K562 (cell line): ENCODE measurements at regions not wholly inside any gene's neighbourhood (a gene's known extent, or its start where the extent isn't known, plus 50 kb on each side); places are given as distances from the start of the nearest gene placed in this dataset.

Experiments used
- ATAC-seq: fragments of 200-7000 bp; cut with Tn5 transposase; 3 replicates; pipeline ENCODE4 v1.9.1; 2020; ENCODE audit warnings: moderate library complexity
- BruUV-seq: library from RNA; stranded (reverse); fragments of 400-500 nt; replicated peaks from 2 replicates; lab custom pipeline; 2021; lab: Mats Ljungman, UMichigan
- CTCF ChIA-PET: fragments of 300-600 bp; formaldehyde crosslinking; extraction: SDS; loops from one replicate; lab custom pipeline; 2021; ENCODE audit warnings: low intra/inter-chr PET ratio; lab: Yijun Ruan, JAX
- POLR2A ChIA-PET: fragments of 300-600, 350-650 bp; sonication (Branson Sonifier 250); formaldehyde crosslinking; extraction: SDS; loops from one replicate; lab custom pipeline; 2021; ENCODE audit warnings: antibody characterized with exemption, inconsistent platforms; lab: Yijun Ruan, JAX
- DNase-seq, 4 experiments: peaks; one replicate each; pipeline versions ENCODE4 v3.0.0 to v3.0.0-alpha.2; 2011 to 2018; ENCODE audit warnings: low spot score in 3 of 4, mixed read lengths in 3 of 4; ENCODE audit errors: extremely low read depth in 1 of 4
- FAIRE-seq: peaks from 2 replicates; lab custom pipeline; 2011; peaks lifted over from hg19 to GRCh38; lab: Jason Lieb, UNC
- H2AFZ ChIP-seq: 2 replicates; pipeline ENCODE4 v1.6.0; 2011; ENCODE audit warnings: low read depth, low read length, control low read depth, inconsistent platforms
- H3K27ac ChIP-seq: fragments of 200-600 bp; 3 replicates; pipeline ENCODE4 v1.8.0; 2011; ENCODE audit warnings: low read depth, mild to moderate bottlenecking, control low read depth, inconsistent platforms, low read length, moderate library complexity, mixed read lengths; ENCODE audit errors: extremely low read depth
- H3K27me3 ChIP-seq, 2 experiments: fragments of 300-600 bp in 1 of 2; 2 replicates in 1 of 2; 3 replicates in 1 of 2; pipeline versions ENCODE4 v1.6.0 to v1.8.0; 2011; ENCODE audit warnings: inconsistent platforms in 2 of 2, low read length in 2 of 2, mild to moderate bottlenecking in 1 of 2, mixed read lengths in 1 of 2, moderate library complexity in 1 of 2; ENCODE audit not compliant: control insufficient read depth in 2 of 2, insufficient read depth in 2 of 2
- H3K36me3 ChIP-seq: fragments of 300-600 bp; 3 replicates; pipeline ENCODE4 v1.8.0; 2011; ENCODE audit warnings: mild to moderate bottlenecking, low read length, inconsistent platforms; ENCODE audit not compliant: control insufficient read depth, insufficient read depth
- H3K4me1 ChIP-seq, 2 experiments: fragments of 200-600 bp in 1 of 2; replicated peaks in 1 of 2; 2 replicates in 1 of 2; 3 replicates in 1 of 2; pipeline versions ENCODE4 v1.5.1 to v1.8.0; 2011; ENCODE audit warnings: inconsistent platforms in 2 of 2, low read length in 2 of 2, mild to moderate bottlenecking in 1 of 2, mixed read lengths in 1 of 2, moderate library complexity in 1 of 2; ENCODE audit not compliant: control insufficient read depth in 2 of 2, insufficient read depth in 2 of 2
- H3K4me2 ChIP-seq: 2 replicates; pipeline ENCODE4 v1.6.1; 2011; ENCODE audit warnings: low read length, control low read depth, inconsistent platforms, mixed read lengths; ENCODE audit not compliant: insufficient read depth
- H3K4me3 ChIP-seq: fragments of 200-600 bp; sonication (generic), shearing (Covaris generic); 2 replicates; pipeline ENCODE4 v1.5.1; 2016; ENCODE audit warnings: control low read depth, inconsistent platforms
- H3K79me2 ChIP-seq: fragments of 200-600 bp; 3 replicates; pipeline ENCODE4 v1.8.0; 2011; ENCODE audit warnings: low read length, inconsistent platforms; ENCODE audit not compliant: control insufficient read depth, insufficient read depth
- H3K9ac ChIP-seq, 2 experiments: 2 replicates each; pipeline versions ENCODE4 v1.6.0 to v1.6.1; 2011; ENCODE audit warnings: low read depth in 2 of 2, low read length in 2 of 2, control low read depth in 1 of 2, inconsistent platforms in 1 of 2, mild to moderate bottlenecking in 1 of 2, mixed read lengths in 1 of 2; ENCODE audit not compliant: insufficient read depth in 1 of 2
- H3K9me1 ChIP-seq: one replicate; pipeline ENCODE4 v1.6.0; 2011; ENCODE audit warnings: inconsistent platforms, mild to moderate bottlenecking, low read length, moderate library complexity; ENCODE audit not compliant: control insufficient read depth, insufficient read depth
- H3K9me3 ChIP-seq: replicated peaks from 2 replicates; pipeline ENCODE4 v1.5.1; 2011; ENCODE audit warnings: low read depth, low read length, inconsistent platforms; ENCODE audit not compliant: control insufficient read depth, insufficient read depth
- H4K20me1 ChIP-seq: replicated peaks from 2 replicates; pipeline ENCODE4 v1.6.1; 2011; ENCODE audit warnings: low read length, inconsistent platforms, mixed read lengths; ENCODE audit not compliant: control insufficient read depth, insufficient read depth
- BCOR ChIP-seq: fragments of 450-650 bp; IDR thresholded peaks from 2 replicates; pipeline ENCODE4 v1.6.1; 2016
- CSDE1 ChIP-seq, 2 experiments: fragments of 450-650 bp; IDR thresholded peaks; 2 replicates each; pipeline ENCODE4 v1.6.1; 2016; ENCODE audit warnings: mild to moderate bottlenecking in 1 of 2
- DLX4 ChIP-seq: fragments of 250-450 bp; sonication (Bioruptor Pico); IDR thresholded peaks from 2 replicates; pipeline ENCODE4 v1.6.1; 2021; ENCODE audit warnings: mild to moderate bottlenecking
- FOXK1 ChIP-seq: sonication (generic); formaldehyde crosslinking; IDR thresholded peaks from 2 replicates; pipeline ENCODE4 v1.8.0; 2022; ENCODE audit warnings: missing genetic modification reagents, mild to moderate bottlenecking, borderline replicate concordance
- GABPA ChIP-seq: fragments of 200-800 bp; sonication (Bioruptor generic); conservative IDR thresholded peaks from 2 replicates; pipeline ENCODE4 v1.6.1; 2016; ENCODE audit warnings: low read depth, missing genetic modification characterization, missing compliant biosample characterization
- NRF1 ChIP-seq, 2 experiments: fragments of 450-650 bp; IDR thresholded peaks in 1 of 2; conservative IDR thresholded peaks in 1 of 2; 2 replicates each; pipeline ENCODE4 v1.6.1; 2014; ENCODE audit warnings: mild to moderate bottlenecking in 2 of 2
- PRPF4 ChIP-seq: fragments of 200-400 bp; formaldehyde crosslinking; IDR thresholded peaks from one replicate; pipeline ENCODE4 v1.6.1; 2017; ENCODE audit warnings: low read length, low read depth, mild to moderate bottlenecking; ENCODE audit not compliant: insufficient read depth, poor library complexity, severe bottlenecking
- SNAPC5 ChIP-seq: fragments of 250-450 bp; sonication (Bioruptor Pico); IDR thresholded peaks from 2 replicates; pipeline ENCODE4 v1.8.0; 2021; ENCODE audit warnings: moderate library complexity, mild to moderate bottlenecking, inconsistent platforms
- ZNF696 ChIP-seq: fragments of 250-450 bp; sonication (Bioruptor Pico); conservative IDR thresholded peaks from 2 replicates; pipeline ENCODE4 v1.4.0; 2020; ENCODE audit warnings: mild to moderate bottlenecking, moderate library complexity
- WGBS: fragments of 100-300 bp; shearing (Covaris generic); methylation state at CpG from one replicate; pipeline ENCODE4 v1.1.6; 2016; ENCODE audit warnings: low coverage, mixed read lengths; ENCODE audit not compliant: insufficient coverage; ENCODE audit errors: missing lambda C conversion rate; 5-methylcytosine and 5-hydroxymethylcytosine counted together
- in situ Hi-C: fragments of 300-500 bp; cut with MboI; formaldehyde crosslinking; loops from 4 replicates; pipeline ENCODE4 v1.15.0; 2018; ENCODE audit warnings: inconsistent platforms, mixed read lengths
- intact Hi-C: fragments of 100-400 bp; cut with micrococcal nuclease; formaldehyde crosslinking; loops from 2 replicates; pipeline ENCODE4 v1.14.2; 2022
- TF ChIP-seq, protein P1 (sequence below): IDR thresholded peaks from 2 replicates; pipeline ENCODE4 v1.6.1; 2011; ENCODE audit not compliant: insufficient read length; ENCODE audit errors: extremely low read depth
- TF ChIP-seq, protein P2 (sequence below): IDR thresholded peaks from 2 replicates; pipeline ENCODE4 v1.6.1; 2012; ENCODE audit warnings: low read depth, low read length, improper control_type of control experiment, borderline replicate concordance
- TF ChIP-seq, protein P3 (sequence below): sonication (generic); formaldehyde crosslinking; IDR thresholded peaks from 2 replicates; pipeline ENCODE4 v1.8.1; 2022; ENCODE audit warnings: missing genetic modification reagents
- TF ChIP-seq, protein P4 (sequence below): fragments of 250-450 bp; sonication (Bioruptor Pico); IDR thresholded peaks from 2 replicates; pipeline ENCODE4 v1.9.0; 2021; ENCODE audit warnings: mild to moderate bottlenecking
- TF ChIP-seq, protein P5 (sequence below): fragments of 450-650 bp; IDR thresholded peaks from 2 replicates; pipeline ENCODE4 v1.6.1; 2017; ENCODE audit warnings: mild to moderate bottlenecking, moderate library complexity

- WGBS: 1% methylated on average over 5 of the region's 5 CpGs
- H3K79me2 ChIP-seq: no peaks in the 10 kb centered on the region
- H3K9me3 ChIP-seq: no peaks in the 10 kb centered on the region
- DNase-seq: no peak
- BruUV-seq: no TSS peak
- POLR2A ChIA-PET: no interaction called here
- no peak overlapping the region for H2AFZ ChIP-seq
- H3K27me3 ChIP-seq: no peaks in the 10 kb centered on the region
- CTCF ChIA-PET: no interaction called here
- no peak overlapping the region for H3K4me2 ChIP-seq
- H3K4me1 ChIP-seq: no peaks in the 10 kb centered on the region
- no peak overlapping the region for H3K4me3 ChIP-seq
- H3K9me1 ChIP-seq: no peaks in the 10 kb centered on the region
- FAIRE-seq: no peak
- intact Hi-C loops: loop anchor here (10.0 kb wide), 1 partner anchor 228 kb away; no protein-coding TSS in a partner anchor
- ATAC-seq: no peak
- no peak for TF ChIP-seq PRPF4
- TF ChIP-seq FOXK1 (CRISPR knock-in tag): no peak
- TF ChIP-seq, protein P1, sequence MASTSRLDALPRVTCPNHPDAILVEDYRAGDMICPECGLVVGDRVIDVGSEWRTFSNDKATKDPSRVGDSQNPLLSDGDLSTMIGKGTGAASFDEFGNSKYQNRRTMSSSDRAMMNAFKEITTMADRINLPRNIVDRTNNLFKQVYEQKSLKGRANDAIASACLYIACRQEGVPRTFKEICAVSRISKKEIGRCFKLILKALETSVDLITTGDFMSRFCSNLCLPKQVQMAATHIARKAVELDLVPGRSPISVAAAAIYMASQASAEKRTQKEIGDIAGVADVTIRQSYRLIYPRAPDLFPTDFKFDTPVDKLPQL: no peak
- TF ChIP-seq, protein P2, sequence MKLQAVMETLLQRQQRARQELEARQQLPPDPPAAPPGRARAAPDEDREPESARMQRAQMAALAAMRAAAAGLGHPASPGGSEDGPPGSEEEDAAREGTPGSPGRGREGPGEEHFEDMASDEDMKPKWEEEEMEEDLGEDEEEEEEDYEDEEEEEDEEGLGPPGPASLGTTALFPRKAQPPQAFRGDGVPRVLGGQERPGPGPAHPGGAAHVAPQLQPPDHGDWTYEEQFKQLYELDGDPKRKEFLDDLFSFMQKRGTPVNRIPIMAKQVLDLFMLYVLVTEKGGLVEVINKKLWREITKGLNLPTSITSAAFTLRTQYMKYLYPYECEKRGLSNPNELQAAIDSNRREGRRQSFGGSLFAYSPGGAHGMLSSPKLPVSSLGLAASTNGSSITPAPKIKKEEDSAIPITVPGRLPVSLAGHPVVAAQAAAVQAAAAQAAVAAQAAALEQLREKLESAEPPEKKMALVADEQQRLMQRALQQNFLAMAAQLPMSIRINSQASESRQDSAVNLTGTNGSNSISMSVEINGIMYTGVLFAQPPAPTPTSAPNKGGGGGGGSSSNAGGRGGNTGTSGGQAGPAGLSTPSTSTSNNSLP: no peak
- TF ChIP-seq BCOR: no peak
- TF ChIP-seq NRF1 (conservative IDR thresholded peaks at IDR 0.05 in 1 of 2, IDR thresholded peaks at IDR 0.05 in 1 of 2): no peak
- TF ChIP-seq, protein P3, sequence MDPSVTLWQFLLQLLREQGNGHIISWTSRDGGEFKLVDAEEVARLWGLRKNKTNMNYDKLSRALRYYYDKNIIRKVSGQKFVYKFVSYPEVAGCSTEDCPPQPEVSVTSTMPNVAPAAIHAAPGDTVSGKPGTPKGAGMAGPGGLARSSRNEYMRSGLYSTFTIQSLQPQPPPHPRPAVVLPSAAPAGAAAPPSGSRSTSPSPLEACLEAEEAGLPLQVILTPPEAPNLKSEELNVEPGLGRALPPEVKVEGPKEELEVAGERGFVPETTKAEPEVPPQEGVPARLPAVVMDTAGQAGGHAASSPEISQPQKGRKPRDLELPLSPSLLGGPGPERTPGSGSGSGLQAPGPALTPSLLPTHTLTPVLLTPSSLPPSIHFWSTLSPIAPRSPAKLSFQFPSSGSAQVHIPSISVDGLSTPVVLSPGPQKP: no peak
- TF ChIP-seq DLX4: no peak
- no peak for TF ChIP-seq GABPA (tag)
- no peak for TF ChIP-seq SNAPC5
- TF ChIP-seq CSDE1 (IDR thresholded peaks at IDR 0.05): no peak
- no peak for TF ChIP-seq ZNF696
- TF ChIP-seq, protein P4, sequence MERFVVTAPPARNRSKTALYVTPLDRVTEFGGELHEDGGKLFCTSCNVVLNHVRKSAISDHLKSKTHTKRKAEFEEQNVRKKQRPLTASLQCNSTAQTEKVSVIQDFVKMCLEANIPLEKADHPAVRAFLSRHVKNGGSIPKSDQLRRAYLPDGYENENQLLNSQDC (CRISPR knock-in tag): no peak
- TF ChIP-seq, protein P5, sequence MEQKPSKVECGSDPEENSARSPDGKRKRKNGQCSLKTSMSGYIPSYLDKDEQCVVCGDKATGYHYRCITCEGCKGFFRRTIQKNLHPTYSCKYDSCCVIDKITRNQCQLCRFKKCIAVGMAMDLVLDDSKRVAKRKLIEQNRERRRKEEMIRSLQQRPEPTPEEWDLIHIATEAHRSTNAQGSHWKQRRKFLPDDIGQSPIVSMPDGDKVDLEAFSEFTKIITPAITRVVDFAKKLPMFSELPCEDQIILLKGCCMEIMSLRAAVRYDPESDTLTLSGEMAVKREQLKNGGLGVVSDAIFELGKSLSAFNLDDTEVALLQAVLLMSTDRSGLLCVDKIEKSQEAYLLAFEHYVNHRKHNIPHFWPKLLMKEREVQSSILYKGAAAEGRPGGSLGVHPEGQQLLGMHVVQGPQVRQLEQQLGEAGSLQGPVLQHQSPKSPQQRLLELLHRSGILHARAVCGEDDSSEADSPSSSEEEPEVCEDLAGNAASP: no peak
- H3K27ac ChIP-seq: no peak overlapping the region
- no peaks in the 10 kb centered on the region for H3K36me3 ChIP-seq
- H4K20me1 ChIP-seq: no peaks in the 10 kb centered on the region
- in situ Hi-C loops: no loop called here
- H3K9ac ChIP-seq: no peak overlapping the region
These were observed 198.2 kb upstream of the LDB2 start for GRCh38 chr4:17096692-17097091.
